ENCODE measurements at regions not wholly inside any gene's neighbourhood (a gene's known extent, or its start where the extent isn't known, plus 50 kb on each side); places are given as distances from the start of the nearest gene placed in this dataset.

GRCh38 chr2:13968811-13969210 lies 663.7 kb upstream of the LRATD1 start:
- TF ChIP-seq, protein P1, sequence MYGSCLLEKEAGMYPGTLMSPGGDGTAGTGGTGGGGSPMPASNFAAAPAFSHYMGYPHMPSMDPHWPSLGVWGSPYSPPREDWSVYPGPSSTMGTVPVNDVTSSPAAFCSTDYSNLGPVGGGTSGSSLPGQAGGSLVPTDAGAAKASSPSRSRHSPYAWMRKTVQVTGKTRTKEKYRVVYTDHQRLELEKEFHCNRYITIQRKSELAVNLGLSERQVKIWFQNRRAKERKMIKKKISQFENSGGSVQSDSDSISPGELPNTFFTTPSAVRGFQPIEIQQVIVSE (CRISPR knock-in tag; IDR thresholded peaks at IDR 0.05; ENCODE audit: borderline replicate concordance), result no peak
- TF ChIP-seq TCF7 (CRISPR knock-in tag; IDR thresholded peaks at IDR 0.05; ENCODE audit: low read depth) (no peak), SP1 (CRISPR knock-in tag; conservative IDR thresholded peaks at IDR 0.05) (no peak), TP53 (CRISPR knock-in tag; IDR thresholded peaks at IDR 0.05) (no peak)
- TF ChIP-seq, protein P2, sequence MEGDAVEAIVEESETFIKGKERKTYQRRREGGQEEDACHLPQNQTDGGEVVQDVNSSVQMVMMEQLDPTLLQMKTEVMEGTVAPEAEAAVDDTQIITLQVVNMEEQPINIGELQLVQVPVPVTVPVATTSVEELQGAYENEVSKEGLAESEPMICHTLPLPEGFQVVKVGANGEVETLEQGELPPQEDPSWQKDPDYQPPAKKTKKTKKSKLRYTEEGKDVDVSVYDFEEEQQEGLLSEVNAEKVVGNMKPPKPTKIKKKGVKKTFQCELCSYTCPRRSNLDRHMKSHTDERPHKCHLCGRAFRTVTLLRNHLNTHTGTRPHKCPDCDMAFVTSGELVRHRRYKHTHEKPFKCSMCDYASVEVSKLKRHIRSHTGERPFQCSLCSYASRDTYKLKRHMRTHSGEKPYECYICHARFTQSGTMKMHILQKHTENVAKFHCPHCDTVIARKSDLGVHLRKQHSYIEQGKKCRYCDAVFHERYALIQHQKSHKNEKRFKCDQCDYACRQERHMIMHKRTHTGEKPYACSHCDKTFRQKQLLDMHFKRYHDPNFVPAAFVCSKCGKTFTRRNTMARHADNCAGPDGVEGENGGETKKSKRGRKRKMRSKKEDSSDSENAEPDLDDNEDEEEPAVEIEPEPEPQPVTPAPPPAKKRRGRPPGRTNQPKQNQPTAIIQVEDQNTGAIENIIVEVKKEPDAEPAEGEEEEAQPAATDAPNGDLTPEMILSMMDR (IDR thresholded peaks at IDR 0.05), result no peak

Measured in WTC11 (cell line).